ENCODE measurements at regions not wholly inside any gene's neighbourhood (a gene's known extent, or its start where the extent isn't known, plus 50 kb on each side); places are given as distances from the start of the nearest gene placed in this dataset.
A peak's percentile ranks its signal among the peaks of the same experiment; 100 is the strongest.

DNA sequence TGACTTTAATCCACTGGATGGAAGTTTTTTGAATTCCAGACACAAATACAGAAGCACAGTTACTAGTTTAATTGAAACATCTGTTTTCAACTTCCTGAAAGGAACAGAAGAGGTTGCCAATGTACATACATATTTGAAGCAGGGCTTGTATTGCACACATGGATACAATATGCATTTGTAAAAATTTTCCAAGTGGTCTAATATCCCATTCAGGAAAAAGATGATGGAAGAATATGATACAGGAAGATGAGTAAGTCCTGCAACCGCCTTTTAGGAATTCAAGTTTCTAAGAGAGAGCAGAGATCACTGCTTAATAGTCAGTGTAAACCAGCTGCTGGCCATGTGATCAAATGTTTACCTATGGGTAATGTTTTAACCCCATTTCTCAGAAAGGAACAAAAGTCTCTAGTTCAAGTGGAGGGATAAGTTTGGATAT lies 265.4 kb downstream of the TRIB2 start:
- no peak for DNase-seq (ENCODE audit: low read depth)
- no peak for TF ChIP-seq CTCF (IDR thresholded peaks at IDR 0.05; ENCODE audit: low read depth, low read length, missing control alignments)
- H3K4me3 ChIP-seq (ENCODE audit: low read depth, low read length), result no peak overlapping the region
- in situ Hi-C loops (cut with HindIII; ENCODE audit: low sequenced_read_pairs), result no loop called here

DNA sequence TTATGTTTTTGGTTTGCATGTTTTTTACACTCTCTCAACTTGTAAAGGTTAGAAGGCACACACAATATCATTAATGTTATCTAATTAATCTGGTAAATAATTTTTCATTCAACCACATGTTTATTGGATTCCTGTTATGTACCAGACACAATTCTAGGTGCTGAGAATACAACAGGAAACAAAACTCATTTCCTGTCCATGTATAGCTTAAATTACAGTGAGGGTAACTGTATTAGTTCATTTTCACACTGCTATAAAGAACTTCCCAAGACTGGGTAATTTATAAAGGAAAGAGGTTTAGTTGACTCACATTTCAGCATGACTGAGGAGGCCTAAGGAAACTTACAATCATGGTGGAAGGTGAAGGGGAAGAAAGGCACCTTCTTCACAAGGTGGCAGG lies 270.5 kb downstream of the TRIB2 start:
- DNase-seq (ENCODE audit: low read depth), result no peak
- in situ Hi-C loops (cut with HindIII; ENCODE audit: low sequenced_read_pairs), result no loop called here
- H3K4me3 ChIP-seq (ENCODE audit: low read depth, low read length), result no peak overlapping the region
- TF ChIP-seq CTCF (IDR thresholded peaks at IDR 0.05; ENCODE audit: low read depth, low read length, missing control alignments), result no peak

DNA sequence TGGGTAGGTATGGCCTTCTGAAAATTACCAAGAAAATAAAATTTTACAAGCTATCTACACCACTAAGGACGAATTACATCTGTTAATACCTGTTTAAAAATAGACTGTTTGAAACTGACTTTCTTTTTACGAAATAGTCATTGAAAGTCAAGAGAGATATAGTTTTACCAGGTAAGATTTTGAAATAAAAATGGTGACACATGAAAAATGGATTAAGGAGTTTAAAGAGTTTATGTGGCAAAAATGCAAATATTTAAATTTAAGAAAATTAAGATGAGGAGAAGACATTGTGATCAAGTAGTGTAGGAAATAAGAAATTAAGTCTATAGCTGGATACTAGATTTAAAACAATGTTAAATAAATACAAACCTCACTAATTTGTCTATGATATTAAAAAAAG lies 271.5 kb downstream of the TRIB2 start:
- TF ChIP-seq CTCF (IDR thresholded peaks at IDR 0.05; ENCODE audit: low read depth, low read length, missing control alignments), result no peak
- H3K4me3 ChIP-seq (ENCODE audit: low read depth, low read length), result no peak overlapping the region
- in situ Hi-C loops (cut with HindIII; ENCODE audit: low sequenced_read_pairs), result no loop called here
- no peak for DNase-seq (ENCODE audit: low read depth)

- peak; percentile 25 for TF ChIP-seq CTCF (IDR thresholded peaks at IDR 0.05; ENCODE audit: low read depth, low read length, missing control alignments)
- no peak overlapping the region for H3K4me3 ChIP-seq (ENCODE audit: low read depth, low read length)
- in situ Hi-C loops (cut with HindIII; ENCODE audit: low sequenced_read_pairs), result loop anchor here (10.0 kb wide), 1 partner anchor 266 kb away; no protein-coding TSS in a partner anchor
- no peak for DNase-seq (ENCODE audit: low read depth)
Observed at GRCh38 chr2:12990523-12990922, 273.8 kb downstream of the TRIB2 start.

DNA sequence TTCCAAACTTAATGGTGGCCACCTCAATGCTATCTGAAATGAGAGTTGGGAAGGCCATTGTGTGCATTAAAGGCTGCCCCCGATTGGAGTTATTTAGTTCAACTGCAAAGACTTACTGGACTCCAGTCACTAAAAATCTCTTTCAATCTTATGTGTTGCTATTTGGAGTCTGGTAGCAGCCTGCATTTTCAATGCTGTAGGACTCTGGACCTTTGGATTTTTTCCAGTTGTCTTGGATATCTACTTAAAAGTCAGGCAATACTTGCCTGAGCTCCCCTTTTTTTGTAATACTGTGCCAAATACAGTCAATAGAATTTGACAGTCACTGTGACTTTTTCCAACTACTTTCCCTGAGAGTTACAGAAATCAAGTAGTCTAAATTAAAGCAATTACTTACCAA lies 281.9 kb downstream of the TRIB2 start:
- DNase-seq (ENCODE audit: low read depth), result no peak
- in situ Hi-C loops (cut with HindIII; ENCODE audit: low sequenced_read_pairs), result loop anchor here (10.0 kb wide), 1 partner anchor 274 kb away; no protein-coding TSS in a partner anchor
- TF ChIP-seq CTCF (IDR thresholded peaks at IDR 0.05; ENCODE audit: low read depth, low read length, missing control alignments), result no peak
- H3K4me3 ChIP-seq (ENCODE audit: low read depth, low read length), result no peak overlapping the region

DNA sequence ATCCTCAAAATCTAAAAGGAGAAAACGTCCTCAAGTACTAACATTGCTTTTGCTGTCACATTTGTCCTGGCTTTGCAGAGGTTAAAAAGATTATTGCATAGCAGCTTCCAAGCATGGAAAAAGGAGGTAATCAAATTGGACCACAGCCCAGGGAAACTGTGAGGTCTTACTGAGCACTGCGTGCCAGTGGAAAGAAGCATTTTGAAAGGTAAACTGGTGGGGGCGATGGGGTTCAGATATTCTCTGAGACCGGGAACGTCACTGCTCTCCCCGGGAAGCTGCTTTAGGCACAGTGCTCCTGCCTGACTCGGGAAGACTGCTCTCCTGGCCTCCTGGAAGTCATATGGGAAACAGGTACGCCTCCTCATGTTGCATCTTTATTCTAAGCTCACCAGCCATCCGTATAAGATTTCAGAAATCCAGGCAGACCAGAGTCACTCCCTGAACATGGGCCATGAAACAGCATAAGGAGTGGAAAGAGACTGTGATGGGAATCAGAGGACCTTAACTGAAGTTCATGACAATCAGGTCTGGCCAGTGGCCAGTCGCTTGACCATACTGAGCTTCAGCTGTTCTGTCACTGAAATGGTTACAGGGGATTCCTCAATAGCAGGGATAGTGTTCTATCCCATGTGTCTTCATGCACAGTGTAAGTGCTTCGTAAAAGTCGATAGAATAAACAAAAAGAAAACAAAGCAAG lies 284.1 kb downstream of the TRIB2 start:
- no peak overlapping the region for H3K4me3 ChIP-seq (ENCODE audit: low read depth, low read length)
- DNase-seq (ENCODE audit: low read depth), result peak; percentile 37
- in situ Hi-C loops (cut with HindIII; ENCODE audit: low sequenced_read_pairs), result loop anchor here (25.0 kb wide), 1 partner anchor 1139 kb away; no protein-coding TSS in a partner anchor
- no peak for TF ChIP-seq CTCF (IDR thresholded peaks at IDR 0.05; ENCODE audit: low read depth, low read length, missing control alignments)

All from astrocyte of the cerebellum (primary cell).